IMR-90 (cell line): ENCODE measurements at regions not wholly inside any gene's neighbourhood (a gene's known extent, or its start where the extent isn't known, plus 50 kb on each side); places are given as distances from the start of the nearest gene placed in this dataset.

Experiments
- ATAC-seq: fragments of 200-7000 bp; cut with Tn5 transposase; 2 replicates; pipeline ENCODE4 v1.9.1; 2020; ENCODE audit warnings: low read depth, mild to moderate bottlenecking, moderate library complexity
- BruUV-seq: library from RNA; stranded (reverse); fragments of 400-500 nt; replicated peaks from 2 replicates; lab custom pipeline; 2021; lab: Mats Ljungman, UMichigan
- CTCF ChIA-PET: fragments of 300-600 bp; formaldehyde crosslinking; extraction: SDS; loops from one replicate; lab custom pipeline; 2021; ENCODE audit warnings: antibody characterized with exemption; lab: Yijun Ruan, JAX
- POLR2A ChIA-PET: fragments of 300-600 bp; sonication (Branson Sonifier 250); formaldehyde crosslinking; loops from one replicate; lab custom pipeline; 2022; ENCODE audit warnings: antibody characterized with exemption; ENCODE audit not compliant: unreplicated experiment; lab: Charles Lee
- DNase-seq: peaks from one replicate; pipeline ENCODE4 v3.0.0; 2013
- H2AFZ ChIP-seq: replicated peaks from 2 replicates; pipeline ENCODE3; 2013; ENCODE audit warnings: low read length, mild to moderate bottlenecking; ENCODE audit not compliant: poor library complexity
- H2AK5ac ChIP-seq: 2 replicates; pipeline ENCODE4 v1.6.1; 2013; ENCODE audit warnings: low read depth, low read length, inconsistent platforms
- H2AK9ac ChIP-seq: replicated peaks from 2 replicates; pipeline ENCODE3; 2013; ENCODE audit warnings: mild to moderate bottlenecking, low read depth, low read length, moderate library complexity; ENCODE audit not compliant: poor library complexity
- H2BK120ac ChIP-seq: 2 replicates; pipeline ENCODE4 v1.6.1; 2013; ENCODE audit warnings: low read depth, low read length, inconsistent platforms
- H2BK15ac ChIP-seq: 3 replicates; pipeline ENCODE4 v1.6.1; 2013; ENCODE audit warnings: low read depth, low read length, inconsistent platforms
- H2BK20ac ChIP-seq: 2 replicates; pipeline ENCODE4 v1.6.1; 2013; ENCODE audit warnings: low read depth, mild to moderate bottlenecking, inconsistent platforms, low read length, moderate library complexity
- H2BK5ac ChIP-seq: 2 replicates; pipeline ENCODE4 v1.6.1; 2013; ENCODE audit warnings: mild to moderate bottlenecking, low read depth, low read length, inconsistent platforms; ENCODE audit not compliant: poor library complexity, severe bottlenecking
- H3K14ac ChIP-seq: replicated peaks from 2 replicates; pipeline ENCODE4 v1.6.1; 2013; ENCODE audit warnings: low read depth, low read length, inconsistent platforms
- H3K18ac ChIP-seq: 2 replicates; pipeline ENCODE4 v1.6.1; 2013; ENCODE audit warnings: low read depth, low read length, control low read depth
- H3K23ac ChIP-seq: 2 replicates; pipeline ENCODE4 v1.6.1; 2013; ENCODE audit warnings: low read depth, low read length, inconsistent platforms
- H3K27ac ChIP-seq: 2 replicates; pipeline ENCODE4 v1.5.1; 2013; ENCODE audit warnings: mild to moderate bottlenecking, control low read depth, low read length; ENCODE audit not compliant: insufficient read depth
- H3K27me3 ChIP-seq: 2 replicates; pipeline ENCODE4 v1.6.1; 2013; ENCODE audit warnings: low read length; ENCODE audit not compliant: control insufficient read depth, insufficient read depth
- H3K36me3 ChIP-seq: 2 replicates; pipeline ENCODE4 v1.6.1; 2013; ENCODE audit warnings: low read length, mixed read lengths; ENCODE audit not compliant: control insufficient read depth, insufficient read depth
- H3K4ac ChIP-seq: 2 replicates; pipeline ENCODE4 v1.6.1; 2013; ENCODE audit warnings: low read depth, low read length, inconsistent platforms
- H3K4me1 ChIP-seq: 2 replicates; pipeline ENCODE4 v1.6.1; 2013; ENCODE audit warnings: low read length, mixed read lengths; ENCODE audit not compliant: control insufficient read depth, insufficient read depth
- H3K4me2 ChIP-seq: 2 replicates; pipeline ENCODE4 v1.6.1; 2013; ENCODE audit warnings: low read depth, mild to moderate bottlenecking, control low read depth, low read length, moderate library complexity
- H3K4me3 ChIP-seq: 2 replicates; pipeline ENCODE4 v1.5.1; 2013; ENCODE audit warnings: low read depth, mild to moderate bottlenecking, control low read depth, low read length, moderate library complexity; ENCODE audit not compliant: insufficient read depth
- H3K56ac ChIP-seq: 2 replicates; pipeline ENCODE4 v1.6.1; 2013; ENCODE audit warnings: low read length, inconsistent platforms; ENCODE audit not compliant: insufficient read depth; ENCODE audit errors: extremely low read depth
- H3K79me1 ChIP-seq, 2 experiments: 2 replicates each; pipeline ENCODE4 v1.6.1; 2013; ENCODE audit warnings: low read length in 2 of 2, inconsistent platforms in 1 of 2, low read depth in 1 of 2
- H3K9ac ChIP-seq: 2 replicates; pipeline ENCODE4 v1.6.1; 2013; ENCODE audit warnings: low read depth, low read length, control low read depth
- H3K9me1 ChIP-seq: 2 replicates; pipeline ENCODE4 v1.6.1; 2013; ENCODE audit warnings: low read length, inconsistent platforms; ENCODE audit not compliant: insufficient read depth
- H3K9me3 ChIP-seq: 2 replicates; pipeline ENCODE4 v1.6.1; 2013; ENCODE audit warnings: low read length; ENCODE audit not compliant: control insufficient read depth, insufficient read depth
- H4K20me1 ChIP-seq: 2 replicates; pipeline ENCODE4 v1.6.1; 2013; ENCODE audit warnings: low read length, inconsistent platforms; ENCODE audit not compliant: insufficient read depth
- H4K5ac ChIP-seq: 2 replicates; pipeline ENCODE4 v1.6.1; 2013; ENCODE audit warnings: mild to moderate bottlenecking, low read depth, low read length, control low read depth
- H4K8ac ChIP-seq, 2 experiments: 2 replicates each; pipeline ENCODE4 v1.6.1; 2013; ENCODE audit warnings: low read depth in 2 of 2, low read length in 2 of 2, control low read depth in 1 of 2, inconsistent platforms in 1 of 2
- H4K91ac ChIP-seq: 2 replicates; pipeline ENCODE4 v1.6.1; 2013; ENCODE audit warnings: low read depth, low read length, inconsistent platforms; ENCODE audit not compliant: insufficient read depth
- BHLHE40 ChIP-seq: fragments of 150-350 bp; IDR thresholded peaks from 2 replicates; pipeline ENCODE4 v1.6.1; 2016; ENCODE audit warnings: mild to moderate bottlenecking, low read depth, low read length
- CEBPB ChIP-seq: IDR thresholded peaks from 2 replicates; pipeline ENCODE4 v1.6.1; 2012; ENCODE audit warnings: low read depth, low read length, improper control_type of control experiment
- CHD1 ChIP-seq: IDR thresholded peaks from 2 replicates; pipeline ENCODE4 v1.6.1; 2012; ENCODE audit warnings: low read depth, low read length, improper control_type of control experiment
- CTCF ChIP-seq: conservative IDR thresholded peaks from 2 replicates; pipeline ENCODE4 v1.5.1; 2012; ENCODE audit warnings: mild to moderate bottlenecking, low read depth, low read length, improper control_type of control experiment
- ELK1 ChIP-seq: fragments of 150-350 bp; IDR thresholded peaks from 2 replicates; pipeline ENCODE4 v1.6.1; 2016; ENCODE audit warnings: low read depth, mild to moderate bottlenecking, low read length, moderate library complexity, borderline replicate concordance
- FOS ChIP-seq: fragments of 150-350 bp; IDR thresholded peaks from 2 replicates; pipeline ENCODE4 v1.6.1; 2016; ENCODE audit warnings: low read depth, low read length
- MAFK ChIP-seq: IDR thresholded peaks from 2 replicates; pipeline ENCODE4 v1.6.1; 2012; ENCODE audit warnings: low read depth, low read length, improper control_type of control experiment
- MAZ ChIP-seq: IDR thresholded peaks from 2 replicates; pipeline ENCODE4 v1.6.1; 2012; ENCODE audit warnings: low read depth, mild to moderate bottlenecking, low read length, improper control_type of control experiment, moderate library complexity, borderline replicate concordance
- MXI1 ChIP-seq: IDR thresholded peaks from 2 replicates; pipeline ENCODE4 v1.6.1; 2012; ENCODE audit warnings: low read depth, mild to moderate bottlenecking, low read length, moderate library complexity, borderline replicate concordance
- NFE2L2 ChIP-seq: fragments of 150-350 bp; IDR thresholded peaks from 2 replicates; pipeline ENCODE4 v1.6.1; 2016; ENCODE audit warnings: low read depth, mild to moderate bottlenecking, low read length
- POLR2A ChIP-seq: IDR thresholded peaks from 2 replicates; pipeline ENCODE4 v1.6.1; 2012; ENCODE audit warnings: mild to moderate bottlenecking, low read depth, low read length
- RAD21 ChIP-seq: IDR thresholded peaks from 2 replicates; pipeline ENCODE4 v1.6.1; 2012; ENCODE audit warnings: low read length, improper control_type of control experiment
- RCOR1 ChIP-seq: IDR thresholded peaks from 2 replicates; pipeline ENCODE4 v1.6.1; 2012; ENCODE audit warnings: mild to moderate bottlenecking, low read length, improper control_type of control experiment; ENCODE audit not compliant: insufficient replicate concordance
- RFX5 ChIP-seq: IDR thresholded peaks from 2 replicates; pipeline ENCODE4 v1.8.0; 2012; ENCODE audit warnings: low read depth, mild to moderate bottlenecking, low read length, moderate library complexity
- SMC3 ChIP-seq: fragments of 150-350 bp; IDR thresholded peaks from 2 replicates; pipeline ENCODE4 v1.6.1; 2016; ENCODE audit warnings: low read depth, mild to moderate bottlenecking, antibody characterized with exemption, low read length, moderate library complexity
- dilution Hi-C: fragments of 300-500 bp; cut with HindIII; formaldehyde crosslinking; loops from one replicate; pipeline ENCODE4 v1.14.3; 2018; ENCODE audit warnings: low sequenced_read_pairs; ENCODE audit not compliant: unreplicated experiment
- in situ Hi-C: fragments of 300-500 bp; cut with MboI; formaldehyde crosslinking; loops from 3 replicates; pipeline ENCODE4 v1.14.3; 2019; ENCODE audit warnings: low sequenced_read_pairs, inconsistent platforms, mixed read lengths
- intact Hi-C: fragments of 100-400 bp; cut with micrococcal nuclease; formaldehyde crosslinking; loops from 2 replicates; pipeline ENCODE4 v1.10.0; 2022
- TF ChIP-seq, protein P1 (sequence below): fragments of 150-350 bp; IDR thresholded peaks from 2 replicates; pipeline ENCODE4 v1.6.1; 2017; ENCODE audit warnings: mild to moderate bottlenecking, antibody characterized with exemption, low read length, low read depth

GRCh38 chr1:81113688-81114087 lies 687.0 kb upstream of the ADGRL2 start:
- Histone ChIP-seq H3K18ac (no peak overlapping the region), H3K23ac (no peak overlapping the region), H2BK15ac (no peak overlapping the region), H4K5ac (no peak overlapping the region), H3K36me3 (no peaks in the 10 kb centered on the region), H3K27ac (no peak overlapping the region), H2BK120ac (no peak overlapping the region), H3K4me2 (no peak overlapping the region), H4K20me1 (no peaks in the 10 kb centered on the region), H3K79me1 (no peaks in the 10 kb centered on the region), H2AK9ac (no peak overlapping the region), H3K4ac (no peak overlapping the region), H2BK20ac (no peak overlapping the region), H3K4me1 (no peaks in the 10 kb centered on the region; the same call in none of the 2 replicates), H4K91ac (no peak overlapping the region), H2AK5ac (no peak overlapping the region), H3K9me1 (no peaks in the 10 kb centered on the region), H3K4me3 (no peak overlapping the region), H3K9me3 (no peaks in the 10 kb centered on the region), H4K8ac (no peak overlapping the region), H3K56ac (no peak overlapping the region), H3K9ac (no peak overlapping the region), H3K27me3 (no peaks in the 10 kb centered on the region), H3K14ac (no peak overlapping the region), H2AFZ (no peak overlapping the region), H2BK5ac (no peak overlapping the region)
- ATAC-seq (no peak), DNase-seq (peak; percentile 31)
- in situ Hi-C loops (no loop called here), dilution Hi-C loops (no loop called here), intact Hi-C loops (no loop called here)
- BruUV-seq = no TSS peak
- no peak for TF ChIP-seq ELK1
- TF ChIP-seq FOS = no peak
- no peak for TF ChIP-seq RAD21
- no peak for TF ChIP-seq BHLHE40
- TF ChIP-seq RFX5 = no peak
- TF ChIP-seq NFE2L2 = no peak
- no peak for TF ChIP-seq CHD1
- no peak for TF ChIP-seq MAFK
- no peak for TF ChIP-seq CEBPB
- TF ChIP-seq MXI1 = no peak
- no peak for TF ChIP-seq SMC3
- TF ChIP-seq, protein P1, sequence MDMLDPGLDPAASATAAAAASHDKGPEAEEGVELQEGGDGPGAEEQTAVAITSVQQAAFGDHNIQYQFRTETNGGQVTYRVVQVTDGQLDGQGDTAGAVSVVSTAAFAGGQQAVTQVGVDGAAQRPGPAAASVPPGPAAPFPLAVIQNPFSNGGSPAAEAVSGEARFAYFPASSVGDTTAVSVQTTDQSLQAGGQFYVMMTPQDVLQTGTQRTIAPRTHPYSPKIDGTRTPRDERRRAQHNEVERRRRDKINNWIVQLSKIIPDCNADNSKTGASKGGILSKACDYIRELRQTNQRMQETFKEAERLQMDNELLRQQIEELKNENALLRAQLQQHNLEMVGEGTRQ = no peak
- no peak for TF ChIP-seq CTCF
- no peak for TF ChIP-seq MAZ
- TF ChIP-seq RCOR1 = no peak
- no peak for TF ChIP-seq POLR2A
- ChIA-PET CTCF (interaction anchor here (0.6 kb wide), 2 partner anchors 46 to 413 kb away, joined by 3 to 7 read pairs; no protein-coding TSS in a partner anchor), POLR2A (no interaction called here)
